HT1080 (cell line): ENCODE measurements at regions not wholly inside any gene's neighbourhood (a gene's known extent, or its start where the extent isn't known, plus 50 kb on each side); places are given as distances from the start of the nearest gene placed in this dataset.
A peak's percentile ranks its signal among the peaks of the same experiment; 100 is the strongest.

ENCODE experiments used
- DNase-seq: peaks from one replicate; pipeline ENCODE4 v3.0.0-alpha.2; 2015; ENCODE audit warnings: low read depth

- no peak for DNase-seq
These were observed 168.8 kb upstream of the CELF4 start for GRCh38 chr18:37734406-37734805.

DNA sequence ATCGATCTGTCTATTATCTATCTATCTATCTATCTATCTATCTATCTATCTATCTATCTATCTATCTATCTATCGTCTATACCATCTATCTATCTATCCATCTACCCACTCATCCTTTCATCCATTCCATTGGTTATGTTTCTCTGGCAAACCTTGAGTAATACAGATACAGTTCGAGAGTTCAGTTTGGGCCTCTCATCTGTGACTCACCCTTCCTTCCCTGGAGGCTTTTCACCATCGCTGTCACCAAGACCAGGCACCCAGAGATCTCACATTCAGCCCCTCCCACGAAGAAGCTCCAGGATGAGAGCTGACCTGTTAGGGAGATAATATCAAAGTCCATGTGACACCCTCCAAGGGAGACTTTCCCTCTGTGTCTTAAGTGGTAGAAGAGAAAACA, 164.1 kb upstream of the CELF4 start:
- peak; percentile 60 for DNase-seq

DNA sequence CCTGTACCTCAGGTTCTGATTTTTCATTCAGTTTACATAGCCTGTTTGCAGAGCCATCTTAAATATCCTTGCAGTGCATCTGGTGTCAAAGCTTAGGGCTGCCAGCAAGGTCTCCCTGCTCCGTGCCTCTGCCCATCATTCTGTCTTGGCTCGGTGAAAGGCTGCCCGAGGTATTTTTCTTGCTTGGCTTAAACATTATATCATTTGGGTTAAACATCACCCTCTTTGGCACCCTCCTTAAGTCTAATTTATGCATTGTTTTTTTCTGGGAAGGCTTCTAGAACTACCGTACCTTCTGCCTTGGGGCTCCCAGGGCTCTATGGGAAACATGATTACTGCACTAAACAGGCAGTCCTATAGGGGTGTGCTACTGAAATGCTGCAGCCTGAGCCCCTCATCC, 158.6 kb upstream of the CELF4 start:
- DNase-seq: no peak

DNA sequence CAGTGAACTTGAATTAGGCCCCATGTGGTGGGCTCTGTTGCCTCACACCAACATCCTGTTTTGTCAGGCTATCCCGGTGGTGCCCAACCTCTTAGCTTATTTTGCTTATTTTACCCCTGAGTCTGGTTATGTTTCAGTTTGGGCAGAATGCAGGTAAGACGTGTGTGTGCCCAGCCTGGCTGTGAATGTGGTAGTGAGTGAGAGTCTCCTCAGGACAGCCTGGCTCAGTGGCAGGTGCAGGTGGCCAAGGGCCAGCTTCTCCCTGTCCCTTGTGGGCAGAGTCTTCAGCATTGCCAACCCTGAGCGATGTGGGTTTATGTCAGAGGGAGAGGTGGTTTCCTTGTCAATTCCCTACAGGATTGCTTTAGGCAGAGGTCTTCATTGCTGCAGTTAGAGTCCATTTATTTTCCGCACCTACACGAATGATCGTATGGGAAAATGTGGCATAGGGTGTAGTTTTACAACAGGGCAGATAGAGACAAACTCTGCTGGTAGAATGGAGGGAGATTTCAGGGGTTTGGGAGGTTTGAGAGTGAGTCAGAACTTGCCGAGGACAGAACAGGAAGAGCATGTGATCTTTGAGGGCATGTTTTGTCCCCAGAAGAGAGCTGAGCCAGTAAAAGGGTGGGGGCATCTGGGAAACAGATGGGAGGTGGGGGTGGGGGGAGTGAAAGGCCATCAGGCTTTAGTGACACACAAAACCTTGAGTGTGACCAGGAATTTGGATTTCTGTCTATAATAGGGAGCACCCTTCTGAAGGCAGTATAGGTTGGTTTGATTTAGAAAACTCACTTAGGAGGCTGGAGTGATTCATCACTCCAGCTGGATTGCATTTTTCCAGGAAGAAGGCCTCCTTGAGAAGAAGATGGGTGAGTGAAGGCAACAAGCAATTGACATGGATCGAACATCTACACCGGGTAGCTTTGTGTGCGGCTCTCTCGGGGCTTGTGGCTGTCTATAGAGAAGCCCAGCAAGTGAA, 156.2 kb upstream of the CELF4 start:
- DNase-seq: peak; percentile 76

DNA sequence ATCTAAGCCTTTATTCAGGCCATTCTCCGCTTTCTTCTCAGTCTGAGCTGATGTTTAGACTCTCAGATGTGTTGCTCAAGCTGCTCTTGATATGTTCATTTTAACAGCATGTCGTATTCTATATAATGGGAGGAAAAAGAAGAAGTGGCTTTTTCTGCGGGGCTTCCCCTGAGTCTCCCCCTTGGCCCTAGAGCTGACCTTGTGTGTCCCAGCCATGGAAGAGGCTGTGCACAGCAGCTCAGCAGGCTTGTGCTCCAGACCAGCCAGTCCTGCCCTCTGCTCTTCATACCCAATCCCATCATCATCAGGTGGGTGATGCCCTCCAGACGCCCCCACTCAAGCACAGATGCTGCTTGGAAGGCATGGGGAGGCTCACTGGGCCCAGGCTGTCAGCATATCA, 155.1 kb upstream of the CELF4 start:
- no peak for DNase-seq

- no peak for DNase-seq
These were observed 152.1 kb upstream of the CELF4 start for GRCh38 chr18:37717656-37718055.

- no peak for DNase-seq
These were observed 151.5 kb upstream of the CELF4 start for GRCh38 chr18:37717098-37717497.

GRCh38 chr18:37716106-37716735, 150.6 kb upstream of the CELF4 start:
- no peak for DNase-seq

GRCh38 chr18:37714691-37715090, 149.1 kb upstream of the CELF4 start:
- no peak for DNase-seq

DNA sequence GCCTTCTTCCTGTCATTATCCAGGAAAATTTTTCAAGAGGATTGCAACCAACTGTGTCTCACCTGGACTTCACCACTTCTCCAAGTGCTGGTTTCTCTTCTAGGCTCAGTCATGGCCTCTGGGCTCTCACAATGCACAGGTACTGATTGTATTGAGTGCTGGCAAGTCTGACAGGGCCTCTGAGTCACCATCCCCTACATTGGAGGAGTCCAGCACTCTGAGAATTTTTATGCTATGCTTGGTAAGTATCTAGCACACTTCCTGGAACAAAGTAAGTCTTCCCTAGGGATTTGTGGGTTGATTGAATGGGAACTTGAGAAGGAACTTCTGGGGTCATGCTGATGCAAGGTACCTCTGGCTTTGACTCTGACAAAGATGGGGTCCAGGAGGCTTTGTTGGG, 147.2 kb upstream of the CELF4 start:
- peak; percentile 52 for DNase-seq

DNA sequence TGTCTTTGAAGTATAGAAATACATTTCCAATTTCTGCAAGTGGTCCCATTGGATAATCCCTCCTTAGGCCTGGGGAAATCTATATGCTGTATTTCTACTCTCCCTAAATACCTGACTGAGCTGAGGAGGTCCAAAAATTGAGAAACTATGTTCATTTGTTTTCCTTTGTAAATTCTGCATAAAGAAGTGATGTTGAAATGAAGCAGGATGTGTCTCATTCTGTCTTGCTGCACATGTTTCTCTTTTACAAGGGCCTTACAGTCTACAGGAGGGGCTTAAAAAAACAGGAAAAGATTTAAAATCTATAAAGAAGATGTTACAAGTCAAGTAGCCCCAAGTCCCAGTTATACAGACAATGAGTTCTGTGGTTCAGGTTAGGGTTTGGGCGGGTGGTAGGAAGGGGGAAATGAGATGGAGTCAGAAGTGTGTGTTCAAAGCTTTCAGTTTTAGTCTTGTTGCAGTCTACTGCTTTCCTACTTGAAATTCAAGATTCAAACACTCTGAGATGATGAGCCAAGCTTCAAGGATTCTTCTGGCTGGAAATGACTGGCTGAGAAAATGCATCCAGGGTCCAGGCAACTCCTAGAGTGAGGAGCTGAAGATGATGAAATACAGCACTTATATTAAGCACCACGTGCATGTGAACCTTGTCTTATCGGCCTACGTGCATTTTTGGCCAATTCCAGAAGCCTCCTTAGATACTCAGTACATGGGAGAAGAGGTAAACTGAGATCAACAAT, 146.3 kb upstream of the CELF4 start:
- DNase-seq: no peak

GRCh38 chr18:37710726-37711125, 145.1 kb upstream of the CELF4 start:
- no peak for DNase-seq

GRCh38 chr18:37709740-37710139, 144.1 kb upstream of the CELF4 start:
- DNase-seq: no peak

- DNase-seq: no peak
These were observed 139.4 kb upstream of the CELF4 start for GRCh38 chr18:37705016-37705415.

GRCh38 chr18:37702841-37703240, 137.2 kb upstream of the CELF4 start:
- DNase-seq: no peak

- no peak for DNase-seq
These were observed 136.4 kb upstream of the CELF4 start for GRCh38 chr18:37701967-37702366.

- DNase-seq: no peak
These were observed 133.0 kb upstream of the CELF4 start for GRCh38 chr18:37698508-37699040.

DNA sequence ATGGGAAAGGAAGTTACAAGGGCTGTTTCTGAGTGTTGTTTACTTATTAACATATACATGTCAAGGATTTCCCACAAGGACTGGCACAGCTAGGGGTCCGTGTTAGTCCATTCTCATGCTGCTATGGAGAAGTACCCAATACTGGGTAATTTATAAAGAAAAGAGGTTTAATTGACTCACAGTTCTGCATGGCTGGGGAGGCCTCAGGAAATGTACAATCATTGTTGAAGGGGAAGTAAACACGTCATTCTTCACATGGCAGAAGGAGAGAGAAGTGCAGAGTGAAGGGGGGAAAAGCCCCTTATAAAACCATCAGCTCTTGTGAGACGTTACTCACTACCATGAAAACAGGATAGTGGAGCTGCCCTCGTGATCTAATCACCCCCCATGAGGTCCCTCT, 128.9 kb upstream of the CELF4 start:
- DNase-seq: peak; percentile 23

DNA sequence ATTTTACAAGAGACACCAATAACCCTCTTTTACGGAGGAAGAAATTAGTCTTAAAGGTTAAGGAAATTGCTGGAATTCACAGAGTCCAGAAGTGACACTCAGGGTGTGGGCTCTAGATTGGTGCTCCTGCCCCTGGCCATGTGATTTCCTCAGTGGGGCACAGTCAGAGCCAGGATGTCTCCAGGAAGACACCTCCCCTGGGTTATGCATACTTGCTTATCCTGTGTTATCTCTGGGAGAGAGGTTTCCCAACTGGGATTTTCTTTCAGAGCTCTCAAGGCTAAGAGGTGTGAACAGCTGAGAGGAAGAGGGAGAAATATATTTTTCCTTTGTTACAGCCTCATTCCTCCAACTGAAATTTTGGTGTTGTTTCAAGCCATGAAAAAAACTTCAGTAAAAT, 125.6 kb upstream of the CELF4 start:
- DNase-seq: no peak

GRCh38 chr18:37689841-37690240, 124.2 kb upstream of the CELF4 start:
- DNase-seq: peak; percentile 24

DNA sequence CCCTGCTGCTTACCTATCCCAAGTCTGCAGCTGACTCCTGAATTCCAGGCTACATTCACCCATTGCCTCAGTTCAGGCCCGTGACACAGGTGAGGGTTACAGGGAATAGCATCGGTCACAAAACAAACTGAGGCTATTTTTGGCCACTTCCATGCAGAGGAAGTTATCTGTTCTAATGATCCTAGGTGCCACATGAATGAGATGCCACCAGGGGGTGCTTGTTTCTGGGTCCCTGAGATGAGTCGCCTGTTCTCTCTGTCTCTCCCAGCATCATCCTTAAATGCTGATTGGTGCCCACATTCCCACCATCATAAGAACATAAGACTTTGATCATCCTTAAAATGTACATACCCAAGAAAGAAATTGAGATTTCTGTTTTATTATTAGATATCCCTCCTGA, 119.0 kb upstream of the CELF4 start:
- DNase-seq: no peak

- DNase-seq: no peak
These were observed 118.6 kb upstream of the CELF4 start for GRCh38 chr18:37684183-37684582.
